ENCODE measurements at regions not wholly inside any gene's neighbourhood (a gene's known extent, or its start where the extent isn't known, plus 50 kb on each side); places are given as distances from the start of the nearest gene placed in this dataset.

GRCh38 chr6:84466511-84466910 lies 239.1 kb upstream of the CEP162 start:
- no peaks in the 10 kb centered on the region for H3K9me3 ChIP-seq
- H3K4me3 ChIP-seq, result no peak overlapping the region
- no peaks in the 10 kb centered on the region for H3K27me3 ChIP-seq
- no peak for DNase-seq (ENCODE audit: low spot score in 2 of 2)
- H3K27ac ChIP-seq, result no peak overlapping the region
- no peaks in the 10 kb centered on the region for H3K4me1 ChIP-seq
- 51 to 59% methylated on average over 4 of the region's 4 CpGs for WGBS, 2 donors
- no peaks in the 10 kb centered on the region for H3K36me3 ChIP-seq
- no peak for TF ChIP-seq POLR2A (IDR thresholded peaks at IDR 0.05)
- TF ChIP-seq CTCF (IDR thresholded peaks at IDR 0.05), result no peak

- WGBS, 2 donors, result 78 to 91% methylated on average over 2 of the region's 2 CpGs
- H3K9me3 ChIP-seq, result no peaks in the 10 kb centered on the region
- DNase-seq (ENCODE audit: low spot score in 2 of 2), result no peak
- TF ChIP-seq POLR2A (IDR thresholded peaks at IDR 0.05), result no peak
- no peak for TF ChIP-seq EP300 (IDR thresholded peaks at IDR 0.05)
- no peak for TF ChIP-seq CTCF (IDR thresholded peaks at IDR 0.05)
- H3K27ac ChIP-seq, result no peak overlapping the region
- H3K36me3 ChIP-seq, result no peaks in the 10 kb centered on the region
- H3K4me3 ChIP-seq, result no peak overlapping the region
- H3K27me3 ChIP-seq, result no peaks in the 10 kb centered on the region
- no peaks in the 10 kb centered on the region for H3K4me1 ChIP-seq
Measured at GRCh38 chr6:84464471-84464870, 237.0 kb upstream of the CEP162 start.

GRCh38 chr6:84462698-84463097 lies 235.3 kb upstream of the CEP162 start:
- Histone ChIP-seq H3K9me3 (no peaks in the 10 kb centered on the region), H3K4me3 (no peak overlapping the region), H3K4me1 (no peaks in the 10 kb centered on the region), H3K36me3 (no peaks in the 10 kb centered on the region), H3K27me3 (no peaks in the 10 kb centered on the region), H3K27ac (no peak overlapping the region)
- DNase-seq (ENCODE audit: low spot score in 2 of 2), result no peak
- TF ChIP-seq POLR2A (IDR thresholded peaks at IDR 0.05), result no peak
- TF ChIP-seq EP300 (IDR thresholded peaks at IDR 0.05), result no peak
- TF ChIP-seq CTCF (IDR thresholded peaks at IDR 0.05), result no peak
- WGBS, 2 donors, result 41 to 53% methylated on average over 1 of the region's 1 CpG

- no peaks in the 10 kb centered on the region for H3K36me3 ChIP-seq
- H3K27ac ChIP-seq, result no peak overlapping the region
- DNase-seq (ENCODE audit: low spot score in 2 of 2), result no peak
- H3K9me3 ChIP-seq, result no peaks in the 10 kb centered on the region
- no peak overlapping the region for H3K4me3 ChIP-seq
- 89 to 94% methylated on average over 4 of the region's 4 CpGs for WGBS, 2 donors
- TF ChIP-seq CTCF (IDR thresholded peaks at IDR 0.05) (no peak), EP300 (IDR thresholded peaks at IDR 0.05) (no peak), POLR2A (IDR thresholded peaks at IDR 0.05) (no peak)
- no peaks in the 10 kb centered on the region for H3K4me1 ChIP-seq
- no peaks in the 10 kb centered on the region for H3K27me3 ChIP-seq
Measured at GRCh38 chr6:84461461-84461860, 234.0 kb upstream of the CEP162 start.

- H3K27ac ChIP-seq, result no peak overlapping the region
- no peaks in the 10 kb centered on the region for H3K27me3 ChIP-seq
- DNase-seq (ENCODE audit: low spot score in 2 of 2), result no peak
- H3K36me3 ChIP-seq, result no peaks in the 10 kb centered on the region
- TF ChIP-seq CTCF (IDR thresholded peaks at IDR 0.05), result no peak
- no peak for TF ChIP-seq EP300 (IDR thresholded peaks at IDR 0.05)
- TF ChIP-seq POLR2A (IDR thresholded peaks at IDR 0.05), result no peak
- no peaks in the 10 kb centered on the region for H3K9me3 ChIP-seq
- H3K4me3 ChIP-seq, result no peak overlapping the region
- no peaks in the 10 kb centered on the region for H3K4me1 ChIP-seq
Measured at GRCh38 chr6:84460491-84460890, 233.0 kb upstream of the CEP162 start.

Data from tibial nerve (tissue), 4 donors.